ENCODE measurements at regions not wholly inside any gene's neighbourhood (a gene's known extent, or its start where the extent isn't known, plus 50 kb on each side); places are given as distances from the start of the nearest gene placed in this dataset.
A peak's percentile ranks its signal among the peaks of the same experiment; 100 is the strongest.

DNA sequence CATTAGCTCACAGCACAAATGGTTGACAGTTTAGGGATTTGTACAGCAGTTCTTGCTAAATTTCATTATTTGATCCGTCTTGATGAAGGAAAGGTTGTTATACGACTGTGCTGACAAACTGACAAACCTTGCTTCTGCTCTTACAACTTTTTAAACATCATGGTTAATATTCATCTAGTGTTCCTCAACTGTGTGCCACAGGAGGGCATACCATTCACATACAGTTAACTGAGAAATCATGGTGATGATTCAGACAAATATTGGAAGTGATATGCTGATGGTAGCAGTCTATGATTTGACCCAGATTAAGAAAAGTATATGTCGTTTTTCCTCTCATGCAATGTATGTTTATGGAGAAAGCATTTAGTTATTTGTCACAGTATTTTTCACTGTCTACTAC, 129.8 kb upstream of the FSIP2 start:
- TF ChIP-seq, protein P1, sequence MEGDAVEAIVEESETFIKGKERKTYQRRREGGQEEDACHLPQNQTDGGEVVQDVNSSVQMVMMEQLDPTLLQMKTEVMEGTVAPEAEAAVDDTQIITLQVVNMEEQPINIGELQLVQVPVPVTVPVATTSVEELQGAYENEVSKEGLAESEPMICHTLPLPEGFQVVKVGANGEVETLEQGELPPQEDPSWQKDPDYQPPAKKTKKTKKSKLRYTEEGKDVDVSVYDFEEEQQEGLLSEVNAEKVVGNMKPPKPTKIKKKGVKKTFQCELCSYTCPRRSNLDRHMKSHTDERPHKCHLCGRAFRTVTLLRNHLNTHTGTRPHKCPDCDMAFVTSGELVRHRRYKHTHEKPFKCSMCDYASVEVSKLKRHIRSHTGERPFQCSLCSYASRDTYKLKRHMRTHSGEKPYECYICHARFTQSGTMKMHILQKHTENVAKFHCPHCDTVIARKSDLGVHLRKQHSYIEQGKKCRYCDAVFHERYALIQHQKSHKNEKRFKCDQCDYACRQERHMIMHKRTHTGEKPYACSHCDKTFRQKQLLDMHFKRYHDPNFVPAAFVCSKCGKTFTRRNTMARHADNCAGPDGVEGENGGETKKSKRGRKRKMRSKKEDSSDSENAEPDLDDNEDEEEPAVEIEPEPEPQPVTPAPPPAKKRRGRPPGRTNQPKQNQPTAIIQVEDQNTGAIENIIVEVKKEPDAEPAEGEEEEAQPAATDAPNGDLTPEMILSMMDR (conservative IDR thresholded peaks at IDR 0.05): peak; percentile 67
- no peak overlapping the region for H3K27ac ChIP-seq

DNA sequence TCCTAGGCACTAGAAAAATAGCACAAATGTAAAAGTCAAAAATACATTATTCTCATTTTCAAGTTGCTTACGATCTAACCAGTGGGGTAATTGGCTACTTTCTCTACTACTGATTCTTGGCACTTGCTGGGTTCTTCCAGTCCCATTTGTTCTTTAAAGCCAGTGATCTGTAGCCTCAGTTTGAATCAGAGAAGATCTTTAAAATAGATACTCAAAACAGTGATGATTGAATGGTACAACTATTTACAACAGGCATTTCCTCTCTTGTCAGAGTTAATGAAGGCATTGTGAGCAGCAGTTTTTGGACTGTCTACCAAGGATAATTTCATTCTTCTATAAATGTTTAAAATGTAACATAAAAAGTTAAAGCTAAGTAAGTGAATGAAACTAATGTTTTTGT, 128.3 kb upstream of the FSIP2 start:
- TF ChIP-seq, protein P1 (conservative IDR thresholded peaks at IDR 0.05): no peak
- no peak overlapping the region for H3K27ac ChIP-seq

DNA sequence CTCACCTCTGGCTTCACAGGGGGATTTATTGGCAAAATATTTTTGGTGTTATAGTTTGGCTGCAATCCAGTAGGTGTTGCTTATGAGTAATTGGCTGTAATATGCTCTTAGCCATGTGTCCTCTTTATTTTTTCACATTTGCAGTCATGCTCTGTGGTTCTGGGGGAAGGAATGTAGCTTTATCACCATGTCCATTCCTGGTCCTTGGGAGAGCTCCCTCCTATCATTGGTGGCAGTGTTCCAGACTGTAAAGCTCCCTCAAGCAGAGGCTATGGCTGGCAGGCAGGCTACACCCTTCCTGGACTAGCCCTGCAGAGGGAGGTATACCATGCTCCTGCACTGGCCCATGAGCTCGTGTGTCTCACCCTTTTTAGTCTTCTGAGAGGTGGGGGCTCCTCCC, 120.0 kb upstream of the FSIP2 start:
- no peak overlapping the region for H3K27ac ChIP-seq
- TF ChIP-seq, protein P1 (conservative IDR thresholded peaks at IDR 0.05): no peak

DNA sequence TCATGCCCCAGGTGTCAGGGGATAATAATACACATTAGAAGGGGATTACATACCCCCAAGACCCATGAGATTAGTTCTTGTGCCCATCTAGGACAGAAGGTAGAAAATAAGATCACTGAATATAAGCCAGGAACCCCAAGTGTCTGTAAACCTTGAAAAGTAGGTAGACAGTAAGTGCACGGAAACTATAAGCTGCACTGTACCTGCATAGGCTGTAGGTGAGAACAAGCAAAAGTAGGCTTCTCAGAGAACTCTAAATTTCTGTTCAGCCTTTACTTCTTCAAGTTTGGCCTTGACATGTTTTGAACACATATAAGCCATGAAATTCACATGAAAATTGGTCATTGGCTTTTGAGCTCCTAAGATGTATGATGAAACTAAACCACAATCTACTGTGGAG, 113.0 kb upstream of the FSIP2 start:
- no peak overlapping the region for H3K27ac ChIP-seq
- TF ChIP-seq, protein P1 (conservative IDR thresholded peaks at IDR 0.05): no peak

DNA sequence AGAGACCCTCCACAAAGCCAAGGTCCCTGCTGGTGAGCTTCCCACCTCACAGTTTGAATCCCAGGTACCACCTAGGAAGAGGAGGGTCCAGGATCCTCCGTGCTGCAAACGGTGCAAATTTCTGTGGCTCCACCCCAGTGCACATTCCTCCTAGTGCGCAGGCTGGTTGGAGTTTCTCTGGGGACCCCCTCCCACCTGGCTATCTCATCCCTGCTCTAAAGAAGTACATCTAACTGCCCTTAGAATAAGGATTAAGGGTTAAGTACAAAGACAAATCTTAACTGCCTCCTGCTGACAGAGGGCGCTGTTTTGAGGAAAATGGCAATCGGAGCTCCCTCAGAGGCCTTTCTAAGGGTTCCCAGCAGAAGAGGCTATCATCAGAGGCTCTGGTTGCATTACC, 109.6 kb upstream of the FSIP2 start:
- TF ChIP-seq, protein P1 (conservative IDR thresholded peaks at IDR 0.05): peak; percentile 24; the same call in 1 of the 2 replicates
- H3K27ac ChIP-seq: no peak overlapping the region

DNA sequence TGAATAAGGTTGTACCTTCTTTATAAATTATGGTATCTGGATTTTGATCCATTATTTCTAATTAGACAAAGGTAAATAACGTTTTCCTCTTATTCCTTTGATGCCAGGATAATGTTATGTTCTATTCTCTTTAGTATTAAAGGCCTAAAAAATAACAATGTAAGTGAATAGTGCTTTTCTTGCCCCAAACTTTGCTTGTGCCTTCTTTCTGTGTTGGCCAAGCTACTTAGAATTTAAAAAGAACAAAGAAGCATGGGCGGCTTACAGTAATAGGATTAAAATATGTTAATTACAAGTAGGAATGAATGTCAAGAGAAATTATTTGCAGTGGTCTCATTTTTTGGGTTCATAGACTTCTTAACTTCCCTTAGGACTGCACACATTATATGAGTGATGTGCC, 105.0 kb upstream of the FSIP2 start:
- TF ChIP-seq, protein P1 (conservative IDR thresholded peaks at IDR 0.05): no peak
- H3K27ac ChIP-seq: no peak overlapping the region

DNA sequence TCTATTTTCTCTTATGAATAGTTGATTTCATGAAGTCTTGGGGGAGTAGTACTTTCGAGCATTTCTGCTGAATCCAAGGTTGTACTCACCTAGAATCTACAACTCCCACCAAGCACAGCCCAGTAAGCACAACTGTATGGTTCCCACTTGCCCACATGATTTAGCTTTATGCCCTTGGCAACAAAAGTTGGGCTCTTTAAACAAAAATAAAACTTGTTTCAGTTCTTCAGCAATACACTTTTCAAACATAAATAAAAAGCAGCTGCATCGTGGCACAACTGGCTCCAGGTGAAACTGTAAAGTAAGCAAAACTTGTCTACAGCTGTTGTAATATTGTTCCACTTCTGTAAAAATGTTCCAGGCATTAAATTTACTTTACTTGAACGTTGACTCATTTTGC, 99.8 kb upstream of the FSIP2 start:
- TF ChIP-seq, protein P1 (conservative IDR thresholded peaks at IDR 0.05): no peak
- no peak overlapping the region for H3K27ac ChIP-seq

DNA sequence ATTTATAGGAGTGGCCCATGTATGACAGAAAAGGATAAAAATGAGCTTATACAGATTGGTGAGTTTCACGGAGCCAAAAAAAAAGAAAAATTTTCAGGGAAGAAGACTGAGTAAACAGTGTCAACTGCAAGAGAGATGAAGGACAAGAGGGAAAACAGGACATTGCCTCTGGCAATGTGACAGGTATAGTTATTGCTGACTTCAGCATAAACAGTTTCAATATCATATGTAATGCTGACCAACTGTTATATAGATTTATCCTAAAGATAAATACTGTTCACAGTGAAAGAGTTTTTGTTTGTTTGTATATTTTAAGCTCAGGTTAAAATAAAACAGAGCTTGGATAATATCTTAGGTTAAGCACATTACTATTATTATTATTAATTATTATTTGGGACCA, 98.0 kb upstream of the FSIP2 start:
- no peak overlapping the region for H3K27ac ChIP-seq
- TF ChIP-seq, protein P1 (conservative IDR thresholded peaks at IDR 0.05): no peak
